HT1080 (cell line): ENCODE measurements at regions not wholly inside any gene's neighbourhood (a gene's known extent, or its start where the extent isn't known, plus 50 kb on each side); places are given as distances from the start of the nearest gene placed in this dataset.
"Not testable (repeated sequence)": the region's sequence is repeated elsewhere in the genome, so short reads cannot be mapped to it uniquely, and the experiment has no call there.

Experiments used
- DNase-seq: peaks from one replicate; pipeline ENCODE4 v3.0.0-alpha.2; 2015; ENCODE audit warnings: low read depth

- peak; percentile 54 for DNase-seq
Observed at GRCh38 chr12:80045594-80045993, 53.7 kb upstream of the OTOGL start.

- DNase-seq: peak; percentile 90
Observed at GRCh38 chr12:80044694-80045046, 54.7 kb upstream of the OTOGL start.

- peak; percentile 46 for DNase-seq
Observed at GRCh38 chr12:80041692-80042091, 57.6 kb upstream of the OTOGL start.

- DNase-seq: no peak
Observed at GRCh38 chr12:80041071-80041470, 58.3 kb upstream of the OTOGL start.

GRCh38 chr12:80040075-80040738 is 59.1 kb upstream of the OTOGL start:
- DNase-seq: peak; percentile 89

- DNase-seq: no peak
Observed at GRCh38 chr12:80038062-80038560, 61.2 kb upstream of the OTOGL start.

- peak; percentile 88 for DNase-seq
Observed at GRCh38 chr12:80033448-80033847, 65.9 kb upstream of the OTOGL start.

- DNase-seq: no peak
Observed at GRCh38 chr12:80032946-80033345, 66.4 kb upstream of the OTOGL start.

- no peak for DNase-seq
Observed at GRCh38 chr12:80031229-80031628, 68.1 kb upstream of the OTOGL start.

GRCh38 chr12:80025638-80026037 is 73.7 kb upstream of the OTOGL start:
- DNase-seq: no peak

- no peak for DNase-seq
Observed at GRCh38 chr12:80019691-80020090, 79.6 kb upstream of the OTOGL start.

- DNase-seq: no peak
Observed at GRCh38 chr12:80018119-80018518, 81.2 kb upstream of the OTOGL start.

- no peak for DNase-seq
Observed at GRCh38 chr12:80017261-80017870, 82.0 kb upstream of the OTOGL start.

GRCh38 chr12:80016684-80017083 is 81.8 kb upstream of the PPP1R12A start:
- no peak for DNase-seq

- DNase-seq: no peak
Observed at GRCh38 chr12:80015660-80016059, 80.8 kb upstream of the PPP1R12A start.

GRCh38 chr12:80003744-80004143 is 68.8 kb upstream of the PPP1R12A start:
- not testable (repeated sequence) for DNase-seq

GRCh38 chr12:80001562-80001961 is 66.7 kb upstream of the PPP1R12A start:
- no peak for DNase-seq

GRCh38 chr12:80000831-80001230 is 65.9 kb upstream of the PPP1R12A start:
- no peak for DNase-seq

- DNase-seq: no peak
Observed at GRCh38 chr12:79998554-79998953, 63.7 kb upstream of the PPP1R12A start.

- no peak for DNase-seq
Observed at GRCh38 chr12:79997096-79997791, 62.3 kb upstream of the PPP1R12A start.

- DNase-seq: not testable (repeated sequence)
Observed at GRCh38 chr12:79995385-79996084, 60.6 kb upstream of the PPP1R12A start.
